AG10803 (cell line): ENCODE measurements at regions not wholly inside any gene's neighbourhood (a gene's known extent, or its start where the extent isn't known, plus 50 kb on each side); places are given as distances from the start of the nearest gene placed in this dataset.
"Not testable (repeated sequence)": the region's sequence is repeated elsewhere in the genome, so short reads cannot be mapped to it uniquely, and the experiment has no call there.

Source experiments
- DNase-seq: peaks from one replicate; pipeline ENCODE4 v3.0.0; 2010; ENCODE audit warnings: low read depth
- H3K4me3 ChIP-seq: 2 replicates; pipeline ENCODE4 v1.5.1; 2011; ENCODE audit warnings: mild to moderate bottlenecking, low read length, control low read depth
- TF ChIP-seq, protein P1 (sequence below): conservative IDR thresholded peaks from 2 replicates; pipeline ENCODE4 v1.5.1; 2011; ENCODE audit warnings: mild to moderate bottlenecking, low read length, control low read depth, inconsistent platforms

DNA sequence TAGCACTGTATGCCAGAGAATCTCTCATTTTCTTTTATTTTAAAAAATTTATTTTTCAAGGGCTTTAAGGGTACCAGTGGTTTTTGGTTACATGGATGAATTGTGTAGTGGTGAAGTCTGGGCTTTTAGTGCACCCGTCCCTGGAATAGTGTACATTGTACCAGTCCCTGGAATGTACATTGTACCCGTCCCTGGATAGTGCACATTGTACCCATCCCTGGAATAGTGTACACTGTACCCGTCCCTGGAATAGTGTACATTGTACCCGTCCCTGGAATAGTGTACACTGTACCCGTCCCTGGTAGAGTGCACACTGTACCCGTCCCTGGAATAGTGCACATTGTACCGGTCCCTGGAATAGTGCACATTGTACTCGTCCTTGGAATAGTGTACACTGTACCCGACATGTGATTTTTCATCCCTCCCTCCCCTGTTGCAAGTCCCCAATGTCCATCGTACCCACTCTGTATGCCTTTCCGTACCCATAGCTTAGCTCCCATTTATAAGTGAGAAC lies 56.1 kb upstream of the HELT start:
- DNase-seq, result no peak
- TF ChIP-seq, protein P1, sequence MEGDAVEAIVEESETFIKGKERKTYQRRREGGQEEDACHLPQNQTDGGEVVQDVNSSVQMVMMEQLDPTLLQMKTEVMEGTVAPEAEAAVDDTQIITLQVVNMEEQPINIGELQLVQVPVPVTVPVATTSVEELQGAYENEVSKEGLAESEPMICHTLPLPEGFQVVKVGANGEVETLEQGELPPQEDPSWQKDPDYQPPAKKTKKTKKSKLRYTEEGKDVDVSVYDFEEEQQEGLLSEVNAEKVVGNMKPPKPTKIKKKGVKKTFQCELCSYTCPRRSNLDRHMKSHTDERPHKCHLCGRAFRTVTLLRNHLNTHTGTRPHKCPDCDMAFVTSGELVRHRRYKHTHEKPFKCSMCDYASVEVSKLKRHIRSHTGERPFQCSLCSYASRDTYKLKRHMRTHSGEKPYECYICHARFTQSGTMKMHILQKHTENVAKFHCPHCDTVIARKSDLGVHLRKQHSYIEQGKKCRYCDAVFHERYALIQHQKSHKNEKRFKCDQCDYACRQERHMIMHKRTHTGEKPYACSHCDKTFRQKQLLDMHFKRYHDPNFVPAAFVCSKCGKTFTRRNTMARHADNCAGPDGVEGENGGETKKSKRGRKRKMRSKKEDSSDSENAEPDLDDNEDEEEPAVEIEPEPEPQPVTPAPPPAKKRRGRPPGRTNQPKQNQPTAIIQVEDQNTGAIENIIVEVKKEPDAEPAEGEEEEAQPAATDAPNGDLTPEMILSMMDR, result no peak
- no peak overlapping the region for H3K4me3 ChIP-seq

DNA sequence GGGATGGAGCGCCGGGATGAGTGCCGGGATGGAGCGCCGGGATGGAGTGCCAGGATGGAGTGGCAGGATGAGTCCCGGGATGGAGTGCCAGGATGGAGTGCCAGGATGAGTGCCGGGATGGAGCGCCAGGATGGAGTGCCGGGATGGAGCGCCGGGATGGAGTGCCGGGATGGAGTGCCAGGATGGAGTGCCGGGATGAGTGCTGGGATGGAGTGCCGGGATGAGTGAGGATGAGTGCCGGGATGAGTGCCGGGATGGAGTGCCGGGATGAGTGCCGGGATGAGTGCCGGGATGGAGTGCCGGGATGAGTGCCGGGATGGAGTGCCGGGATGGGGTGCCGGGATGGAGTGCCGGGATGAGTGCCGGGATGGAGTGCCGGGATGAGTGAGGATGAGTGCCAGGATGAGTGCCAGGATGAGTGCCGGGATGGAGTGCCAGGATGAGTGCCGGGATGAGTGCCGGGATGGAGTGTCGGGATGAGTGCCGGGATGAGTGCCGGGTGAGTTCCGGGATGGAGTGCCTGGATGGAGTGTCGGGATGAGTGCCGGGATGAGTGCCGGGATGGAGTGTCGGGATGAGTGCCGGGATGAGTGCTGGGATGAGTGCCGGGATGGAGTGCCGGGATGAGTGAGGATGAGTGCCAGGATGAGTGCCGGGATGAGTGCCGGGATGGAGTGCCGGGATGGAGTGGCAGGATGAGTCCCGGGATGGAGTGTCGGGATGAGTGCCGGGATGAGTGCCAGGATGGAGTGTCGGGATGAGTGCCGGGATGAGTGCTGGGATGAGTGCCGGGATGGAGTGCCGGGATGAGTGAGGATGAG lies 52.9 kb upstream of the HELT start:
- not testable (repeated sequence) for H3K4me3 ChIP-seq, DNase-seq

DNA sequence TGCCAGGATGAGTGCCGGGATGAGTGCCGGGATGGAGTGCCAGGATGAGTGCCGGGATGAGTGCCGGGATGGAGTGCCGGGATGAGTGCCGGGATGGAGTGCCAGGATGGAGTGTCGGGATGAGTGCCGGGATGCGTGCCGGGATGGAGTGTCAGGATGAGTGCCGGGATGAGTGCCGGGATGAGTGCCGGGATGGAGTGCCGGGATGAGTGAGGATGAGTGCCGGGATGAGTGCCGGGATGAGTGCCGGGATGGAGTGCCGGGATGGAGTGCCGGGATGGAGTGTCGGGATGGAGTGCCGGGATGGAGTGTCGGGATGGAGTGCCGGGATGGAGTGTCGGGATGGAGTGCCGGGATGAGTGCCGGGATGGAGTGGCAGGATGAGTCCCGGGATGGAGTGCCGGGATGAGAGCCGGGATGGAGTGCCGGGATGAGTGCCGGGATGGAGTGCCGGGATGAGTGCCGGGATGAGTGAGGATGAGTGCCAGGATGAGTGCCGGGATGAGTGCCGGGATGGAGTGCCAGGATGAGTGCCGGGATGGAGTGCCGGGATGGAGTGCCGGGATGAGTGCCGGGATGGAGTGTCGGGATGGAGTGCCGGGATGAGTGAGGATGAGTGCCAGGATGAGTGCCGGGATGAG lies 52.1 kb upstream of the HELT start:
- DNase-seq, H3K4me3 ChIP-seq: not testable (repeated sequence)

DNA sequence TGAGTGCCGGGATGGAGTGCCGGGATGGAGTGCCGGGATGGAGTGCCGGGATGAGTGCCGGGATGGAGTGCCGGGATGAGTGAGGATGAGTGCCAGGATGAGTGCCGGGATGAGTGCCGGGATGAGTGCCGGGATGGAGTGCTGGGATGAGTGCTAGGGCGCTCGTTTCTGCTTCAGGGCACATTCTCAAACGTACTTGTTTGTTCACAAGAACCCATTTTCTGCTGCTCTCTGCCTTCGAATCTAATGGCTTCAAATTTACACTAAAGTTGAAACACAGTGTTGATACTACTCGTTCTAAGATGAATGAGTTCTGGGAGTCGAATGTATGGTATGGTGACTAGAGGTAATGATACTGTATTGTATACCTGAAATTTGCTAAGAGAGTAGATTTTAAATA lies 50.6 kb upstream of the HELT start:
- not testable (repeated sequence) for H3K4me3 ChIP-seq, DNase-seq

DNA sequence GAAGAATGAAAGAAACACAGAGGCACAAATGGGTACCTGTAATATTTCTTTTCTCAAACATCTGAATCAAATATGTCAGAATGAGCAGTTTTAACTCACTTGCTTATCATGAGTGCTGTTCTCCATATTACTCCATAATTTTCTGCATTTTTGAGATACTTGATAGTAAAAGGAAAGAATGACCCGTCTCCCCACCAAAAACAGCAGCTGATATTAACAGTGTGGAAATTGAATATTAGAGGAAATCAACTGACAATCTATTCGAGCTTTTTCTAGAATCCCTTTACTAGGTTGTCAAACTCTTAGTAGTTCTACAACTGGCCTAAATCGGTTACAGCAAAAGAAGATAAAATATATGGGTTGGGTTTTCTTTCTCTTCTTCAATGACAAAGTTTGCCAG lies 49.9 kb upstream of the HELT start:
- DNase-seq, result no peak
- no peak overlapping the region for H3K4me3 ChIP-seq
- TF ChIP-seq, protein P1, result no peak
